ENCODE measurements at regions not wholly inside any gene's neighbourhood (a gene's known extent, or its start where the extent isn't known, plus 50 kb on each side); places are given as distances from the start of the nearest gene placed in this dataset.
"Not testable (repeated sequence)": the region's sequence is repeated elsewhere in the genome, so short reads cannot be mapped to it uniquely, and the experiment has no call there.

- DNase-seq (ENCODE audit: low spot score), result no peak
These were observed 64.7 kb downstream of the KLF15 start for GRCh38 chr3:126292318-126293070.

GRCh38 chr3:126291537-126291936 lies 65.7 kb downstream of the KLF15 start:
- DNase-seq (ENCODE audit: low spot score), result no peak

GRCh38 chr3:126291061-126291460 lies 66.1 kb downstream of the KLF15 start:
- no peak for DNase-seq (ENCODE audit: low spot score)

- DNase-seq (ENCODE audit: low spot score), result no peak
These were observed 66.9 kb downstream of the KLF15 start for GRCh38 chr3:126290325-126290724.

- DNase-seq (ENCODE audit: low spot score), result no peak
These were observed 68.1 kb downstream of the KLF15 start for GRCh38 chr3:126289096-126289495.

GRCh38 chr3:126288314-126288713 lies 68.9 kb downstream of the KLF15 start:
- DNase-seq (ENCODE audit: low spot score), result no peak

GRCh38 chr3:126287536-126288241 lies 69.5 kb downstream of the KLF15 start:
- no peak for DNase-seq (ENCODE audit: low spot score)

GRCh38 chr3:126287171-126287535 lies 70.1 kb downstream of the KLF15 start:
- no peak for DNase-seq (ENCODE audit: low spot score)

GRCh38 chr3:126285369-126285768 lies 71.8 kb downstream of the KLF15 start:
- DNase-seq (ENCODE audit: low spot score), result no peak

- DNase-seq (ENCODE audit: low spot score), result no peak
These were observed 72.8 kb downstream of the KLF15 start for GRCh38 chr3:126284258-126284904.

- DNase-seq (ENCODE audit: low spot score), result not testable (repeated sequence)
These were observed 73.6 kb downstream of the KLF15 start for GRCh38 chr3:126283651-126284050.

GRCh38 chr3:126279853-126280252 lies 77.4 kb downstream of the KLF15 start:
- no peak for DNase-seq (ENCODE audit: low spot score)

GRCh38 chr3:126277629-126278378 lies 79.4 kb downstream of the KLF15 start:
- no peak for DNase-seq (ENCODE audit: low spot score)

GRCh38 chr3:126275620-126275904 lies 81.6 kb downstream of the KLF15 start:
- DNase-seq (ENCODE audit: low spot score), result no peak

GRCh38 chr3:126274735-126275619 lies 82.2 kb downstream of the KLF15 start:
- DNase-seq (ENCODE audit: low spot score), result no peak

GRCh38 chr3:126270145-126270811 lies 86.9 kb downstream of the KLF15 start:
- DNase-seq (ENCODE audit: low spot score), result no peak

GRCh38 chr3:126269354-126269753 lies 87.9 kb downstream of the KLF15 start:
- no peak for DNase-seq (ENCODE audit: low spot score)

- DNase-seq (ENCODE audit: low spot score), result no peak
These were observed 88.3 kb downstream of the KLF15 start for GRCh38 chr3:126268866-126269265.

GRCh38 chr3:126267976-126268615 lies 87.7 kb upstream of the ALDH1L1 start:
- DNase-seq (ENCODE audit: low spot score), result no peak

GRCh38 chr3:126267169-126267975 lies 87.0 kb upstream of the ALDH1L1 start:
- no peak for DNase-seq (ENCODE audit: low spot score)

Measured in hematopoietic multipotent progenitor cell treated with erythropoietin and hydrocortisone succinate and interleukin-3 and kit ligand, for 17 days (in vitro differentiated cells).